HG03159 (cell line): ENCODE measurements at regions not wholly inside any gene's neighbourhood (a gene's known extent, or its start where the extent isn't known, plus 50 kb on each side); places are given as distances from the start of the nearest gene placed in this dataset.

Experiments used
- ATAC-seq: cut with Tn5 transposase; IDR thresholded peaks from one replicate; pipeline ENCODE4 v1.9.1; 2021; ENCODE audit warnings: mild to moderate bottlenecking, moderate library complexity; ENCODE audit not compliant: unreplicated experiment

DNA sequence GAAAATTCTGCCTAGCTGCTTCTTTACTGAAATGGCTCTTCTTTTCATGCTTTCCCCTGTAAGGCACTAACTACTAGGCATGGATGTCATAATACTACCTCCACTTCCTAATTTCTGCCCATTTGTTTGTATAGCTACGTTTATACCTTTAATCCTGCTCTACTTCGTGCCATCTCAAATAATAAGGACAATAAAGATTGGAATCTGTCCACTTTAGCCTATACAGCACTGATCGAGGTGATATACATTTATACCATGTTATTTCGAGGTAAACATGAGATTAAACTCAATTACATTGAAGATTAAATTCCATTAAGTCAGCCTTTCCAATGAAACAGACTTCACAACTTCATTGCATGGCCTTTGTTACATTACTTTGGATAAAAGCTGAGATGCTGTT is 390.6 kb upstream of the MARCKS start:
- ATAC-seq: no peak

GRCh38 chr6:113475392-113475791 is 381.8 kb upstream of the MARCKS start:
- ATAC-seq: no peak

DNA sequence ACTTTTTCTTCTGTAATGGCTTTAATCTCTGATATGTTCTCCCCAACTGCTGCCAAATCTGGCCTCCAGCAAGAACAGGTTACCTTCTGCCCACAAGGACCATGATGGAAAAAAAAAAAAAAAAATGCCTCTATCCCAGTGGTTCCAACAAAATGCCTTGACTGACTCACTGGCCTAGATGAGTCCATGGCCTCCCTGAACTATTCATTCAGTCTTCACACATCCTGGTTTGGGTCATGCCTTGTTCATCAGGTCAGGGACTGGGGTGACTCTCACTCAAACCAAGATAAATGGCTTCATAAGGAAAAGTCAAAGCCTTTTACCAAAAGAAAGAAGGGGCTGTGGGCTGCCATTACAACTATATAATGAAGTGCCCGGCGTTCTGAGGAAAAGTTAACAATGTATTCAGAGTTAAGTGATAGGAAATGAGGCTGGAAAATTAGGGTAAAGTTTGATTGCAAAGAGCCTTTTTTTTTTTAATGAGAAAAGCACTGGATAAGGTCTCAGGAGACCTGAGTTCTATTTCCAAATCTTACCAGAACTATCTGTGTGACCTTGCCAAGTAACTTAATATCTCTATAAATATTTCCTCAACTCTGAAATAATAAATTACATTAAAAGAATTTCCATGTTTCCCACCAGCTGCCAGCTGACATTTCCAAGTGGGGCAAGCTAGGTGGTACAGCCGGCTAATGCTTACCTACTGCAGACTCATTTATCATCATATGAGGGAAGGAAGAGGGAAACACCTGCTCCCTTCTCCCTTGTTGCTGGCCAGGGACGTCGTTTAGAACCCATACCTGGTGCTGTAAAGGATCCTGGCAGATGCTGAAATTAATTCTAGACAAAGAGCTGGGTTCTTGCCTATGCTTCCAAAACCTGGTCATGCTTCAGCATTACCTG is 380.0 kb upstream of the MARCKS start:
- ATAC-seq: no peak

DNA sequence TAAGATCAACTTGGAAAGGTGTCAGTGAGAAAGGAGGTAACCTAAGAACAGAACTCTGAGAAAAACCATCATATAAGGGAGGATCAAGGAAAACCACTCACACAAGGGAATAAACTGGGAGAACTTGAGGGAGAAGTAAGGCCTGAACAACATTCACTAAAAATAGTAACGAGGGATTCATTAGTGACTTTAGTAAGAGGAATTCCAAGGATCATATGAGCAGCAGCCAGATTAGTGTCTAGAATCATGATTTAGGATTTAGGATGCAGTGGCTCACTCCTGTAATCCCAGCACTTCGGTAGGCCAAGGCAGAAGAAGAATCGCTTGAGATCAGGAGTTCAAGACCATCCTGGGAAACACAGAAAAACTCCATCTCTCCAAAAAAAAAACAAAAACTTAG is 376.5 kb upstream of the MARCKS start:
- no peak for ATAC-seq

DNA sequence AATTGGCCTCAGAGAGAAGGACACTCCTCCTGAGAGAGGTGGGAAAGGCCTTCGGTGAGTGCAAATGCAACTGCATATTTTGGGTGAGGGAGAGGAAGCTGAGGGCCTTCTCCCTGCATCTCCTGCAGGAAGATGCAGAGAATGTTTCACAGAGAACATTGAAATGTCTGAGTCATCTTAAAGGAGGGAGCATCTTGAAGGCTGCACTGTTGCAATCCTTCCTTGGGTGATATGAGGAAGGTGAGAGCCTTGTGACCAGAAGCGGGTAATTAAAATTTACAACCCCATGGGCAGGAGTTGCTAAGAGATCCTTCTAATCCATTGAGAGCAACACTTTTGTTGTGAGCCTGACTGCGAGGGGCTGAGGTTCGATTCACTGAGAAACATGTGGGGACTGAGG is 375.7 kb upstream of the MARCKS start:
- ATAC-seq: no peak

- no peak for ATAC-seq
Measured at GRCh38 chr6:113481910-113482309, 375.2 kb upstream of the MARCKS start.

- no peak for ATAC-seq
Measured at GRCh38 chr6:113482771-113483170, 374.4 kb upstream of the MARCKS start.

DNA sequence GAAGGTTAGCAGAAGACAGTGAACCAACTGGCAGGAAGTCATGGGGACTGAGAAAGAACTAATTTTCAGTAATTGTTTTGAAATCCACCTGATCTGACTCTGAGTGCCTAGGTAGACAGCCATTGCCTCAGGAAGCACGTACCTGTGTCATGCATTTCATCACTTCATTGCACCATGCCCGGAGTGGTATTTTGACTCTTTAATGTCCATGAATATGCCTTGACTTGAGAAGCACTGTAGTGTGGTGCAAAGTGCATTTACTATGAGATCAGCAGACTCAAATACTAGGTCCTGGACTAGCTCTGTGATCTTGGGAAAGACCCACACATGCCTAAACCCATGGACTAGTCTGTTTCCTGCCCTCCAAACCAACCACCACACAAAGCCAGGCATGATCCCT is 370.9 kb upstream of the MARCKS start:
- ATAC-seq: no peak

- no peak for ATAC-seq
Measured at GRCh38 chr6:113487489-113488058, 369.6 kb upstream of the MARCKS start.

- ATAC-seq: no peak
Measured at GRCh38 chr6:113488061-113488460, 369.1 kb upstream of the MARCKS start.

GRCh38 chr6:113488812-113489685 is 368.1 kb upstream of the MARCKS start:
- no peak for ATAC-seq

GRCh38 chr6:113489952-113490746 is 367.0 kb upstream of the MARCKS start:
- ATAC-seq: no peak

DNA sequence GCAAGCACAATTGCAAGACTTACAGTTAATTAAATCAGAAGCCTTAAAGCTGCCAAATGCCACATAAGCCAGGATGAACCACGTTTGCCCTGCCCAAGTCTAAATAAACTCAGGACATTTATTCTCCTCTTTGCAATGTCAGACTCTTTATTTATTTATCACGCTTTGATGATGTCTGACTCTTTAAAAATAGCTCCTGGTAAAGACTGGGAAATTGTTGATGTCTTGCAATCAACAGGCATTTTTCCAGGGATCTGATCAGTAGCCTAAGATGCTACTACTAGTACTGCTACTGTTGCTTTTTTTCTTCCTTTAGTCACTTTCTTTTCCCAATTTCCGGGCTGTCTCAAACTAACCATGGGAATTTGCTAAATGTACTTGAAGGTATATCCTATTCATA is 365.8 kb upstream of the MARCKS start:
- no peak for ATAC-seq

DNA sequence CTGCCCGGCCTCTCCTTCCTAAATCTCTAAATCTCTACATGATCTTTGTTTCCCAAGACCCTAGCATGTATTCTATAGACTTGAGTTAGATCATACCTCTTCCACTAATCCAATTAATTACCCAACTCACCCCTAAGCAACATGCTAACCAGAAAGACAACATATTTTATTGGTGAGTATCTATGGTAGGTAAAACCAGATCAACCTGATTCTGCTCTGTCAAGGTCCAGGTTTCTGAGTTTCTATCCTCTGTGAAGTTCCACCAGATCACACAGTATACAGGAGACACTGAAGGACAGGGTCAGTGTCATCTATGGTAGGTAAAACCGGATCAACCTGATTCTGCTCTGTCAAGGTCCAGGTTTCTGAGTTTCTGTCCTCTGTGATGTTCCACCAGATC is 363.2 kb upstream of the MARCKS start:
- ATAC-seq: no peak

GRCh38 chr6:113495521-113495920 is 361.6 kb upstream of the MARCKS start:
- ATAC-seq: no peak

DNA sequence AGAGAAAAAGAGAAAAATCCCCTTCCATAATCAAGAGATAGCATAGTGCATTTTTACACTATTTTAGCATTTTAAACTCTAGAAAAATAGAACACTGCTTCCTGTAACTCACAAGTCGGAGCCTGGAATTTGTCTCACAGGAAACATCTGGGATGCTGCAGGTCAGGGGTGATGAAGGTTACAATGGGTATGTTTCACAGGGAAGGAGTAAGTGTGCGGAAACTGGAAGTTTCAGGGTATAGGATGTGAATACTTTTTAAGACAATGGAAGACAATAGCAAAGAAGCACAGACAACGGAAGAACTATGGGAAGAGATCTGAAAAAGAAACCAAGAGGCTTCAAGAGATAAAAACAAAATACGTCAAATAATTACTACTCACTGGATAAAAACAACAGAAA is 361.0 kb upstream of the MARCKS start:
- no peak for ATAC-seq

- ATAC-seq: no peak
Measured at GRCh38 chr6:113500221-113500620, 356.9 kb upstream of the MARCKS start.

GRCh38 chr6:113505084-113505699 is 352.0 kb upstream of the MARCKS start:
- no peak for ATAC-seq

DNA sequence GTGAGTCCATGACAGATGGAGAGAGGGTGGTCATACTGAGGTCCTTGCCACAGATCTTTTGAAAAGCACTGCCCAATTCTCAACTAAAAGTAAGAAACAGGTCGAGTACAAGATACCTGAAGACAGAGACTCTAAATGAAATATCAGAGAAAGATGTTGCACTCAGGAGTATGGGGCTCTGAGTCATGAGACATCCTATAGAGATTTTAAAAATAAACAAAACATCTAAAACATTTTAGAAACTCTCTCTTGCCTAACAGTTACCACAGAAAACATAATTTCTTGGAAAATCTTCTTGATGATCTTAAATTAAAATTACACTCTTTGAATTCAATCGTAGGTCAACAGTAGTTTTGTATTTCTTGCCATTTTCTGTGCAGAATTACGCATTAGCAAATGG is 348.9 kb upstream of the MARCKS start:
- no peak for ATAC-seq

DNA sequence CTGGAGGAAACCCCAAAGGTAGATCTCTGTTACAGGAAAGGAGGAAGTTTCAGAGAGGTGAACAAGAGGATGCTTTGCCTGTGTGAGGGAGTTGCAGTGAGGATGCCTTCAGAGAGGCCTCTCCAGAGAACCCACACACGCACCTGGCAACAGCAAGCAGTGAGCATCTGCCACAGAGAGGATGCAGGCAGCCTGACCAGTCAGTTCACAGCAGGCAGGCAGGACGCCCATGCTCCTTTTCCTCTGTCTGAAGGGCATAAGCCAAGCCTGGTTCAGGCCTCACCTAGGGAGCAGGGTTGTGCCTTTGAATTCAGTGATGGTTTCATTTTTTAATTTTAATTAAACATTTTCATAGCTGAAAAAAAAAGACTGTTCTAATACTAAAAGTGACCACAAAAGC is 346.0 kb upstream of the MARCKS start:
- ATAC-seq: no peak
